GM12892 (cell line): ENCODE measurements at regions not wholly inside any gene's neighbourhood (a gene's known extent, or its start where the extent isn't known, plus 50 kb on each side); places are given as distances from the start of the nearest gene placed in this dataset.

ENCODE experiments used
- POLR2A ChIP-seq: IDR thresholded peaks from 2 replicates; pipeline ENCODE4 v1.6.1; 2011; ENCODE audit warnings: low read depth, low read length, control low read depth
- POLR2AphosphoS5 ChIP-seq: IDR thresholded peaks from 2 replicates; pipeline ENCODE4 v1.6.1; 2011; ENCODE audit warnings: low read depth, low read length, control low read depth

DNA sequence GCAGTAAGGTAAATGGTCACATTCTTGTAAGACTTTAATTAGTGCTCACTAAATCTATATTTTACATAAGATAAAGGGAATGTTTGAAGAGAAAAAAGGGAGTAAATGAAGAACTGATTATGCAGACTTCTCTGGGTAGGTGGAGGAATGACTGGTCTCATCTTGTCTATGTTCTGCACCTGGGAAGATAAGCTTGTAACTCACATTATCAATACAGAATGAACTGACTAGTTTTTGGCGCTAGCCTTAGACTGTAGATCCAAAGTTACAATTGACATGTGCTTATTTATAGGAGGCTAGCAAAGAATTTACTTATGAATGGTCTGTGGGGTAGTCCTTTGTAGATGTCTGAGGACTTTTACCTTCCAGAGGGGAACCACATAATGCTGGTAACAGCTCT lies 214.9 kb upstream of the RAB4A start:
- TF ChIP-seq POLR2A = no peak
- no peak for TF ChIP-seq POLR2AphosphoS5
